OCI-LY3 (cell line): ENCODE measurements at regions not wholly inside any gene's neighbourhood (a gene's known extent, or its start where the extent isn't known, plus 50 kb on each side); places are given as distances from the start of the nearest gene placed in this dataset.

Source experiments
- H2AFZ ChIP-seq: fragments of 200-600, 300-600 bp; shearing (Covaris generic); 2 replicates; pipeline ENCODE4 v1.6.0; 2014; ENCODE audit warnings: antibody characterized with exemption, low read depth, low read length
- H3K27ac ChIP-seq: fragments of 200-600, 300-600 bp; sonication (generic); 2 replicates; pipeline ENCODE4 v1.5.1; 2014; ENCODE audit warnings: mild to moderate bottlenecking, low read length, moderate library complexity, mixed read lengths
- H3K27me3 ChIP-seq: fragments of 200-600, 300-600 bp; sonication (generic); 2 replicates; pipeline ENCODE4 v1.6.1; 2014; ENCODE audit warnings: low read depth, low read length, mixed read lengths
- H3K36me3 ChIP-seq: fragments of 200-600, 300-600 bp; sonication (generic); replicated peaks from 2 replicates; pipeline ENCODE3; 2014; ENCODE audit warnings: low read depth, low read length, mixed read lengths
- H3K4me1 ChIP-seq: fragments of 300-600, 200-600 bp; sonication (generic); 2 replicates; pipeline ENCODE4 v1.6.1; 2014; ENCODE audit warnings: low read length, mixed read lengths
- H3K4me2 ChIP-seq: fragments of 200-600, 300-600 bp; sonication (generic); 2 replicates; pipeline ENCODE4 v1.6.1; 2014; ENCODE audit warnings: low read length, mixed read lengths
- H3K4me3 ChIP-seq: fragments of 300-600, 200-600 bp; sonication (generic); 2 replicates; pipeline ENCODE4 v1.5.1; 2014; ENCODE audit warnings: antibody characterized with exemption, mild to moderate bottlenecking, low read length, moderate library complexity
- H3K79me2 ChIP-seq: fragments of 300-600, 200-600 bp; shearing (Covaris generic); 2 replicates; pipeline ENCODE4 v1.6.1; 2014; ENCODE audit warnings: mild to moderate bottlenecking, low read length, mixed read lengths
- H3K9ac ChIP-seq: fragments of 300-600, 200-600 bp; shearing (Covaris generic); 2 replicates; pipeline ENCODE4 v1.6.0; 2014; ENCODE audit warnings: mild to moderate bottlenecking, low read length, moderate library complexity
- H3K9me3 ChIP-seq: fragments of 200-600, 300-600 bp; shearing (Covaris generic); 2 replicates; pipeline ENCODE4 v1.6.1; 2014; ENCODE audit warnings: low read length, mixed read lengths; ENCODE audit not compliant: insufficient read depth
- H4K20me1 ChIP-seq: fragments of 200-600, 300-600 bp; sonication (generic); 2 replicates; pipeline ENCODE4 v1.6.1; 2016; ENCODE audit warnings: low read length, mixed read lengths; ENCODE audit not compliant: insufficient read depth
- EZH2phosphoT487 ChIP-seq: fragments of 200-600 bp; shearing (Covaris generic); IDR thresholded peaks from 2 replicates; pipeline ENCODE4 v1.6.1; 2018; ENCODE audit warnings: antibody characterized with exemption, mixed run types, low read depth
- TF ChIP-seq, protein P1 (sequence below): fragments of 200-600, 300-600 bp; sonication (generic); IDR thresholded peaks from 2 replicates; pipeline ENCODE4 v1.5.1; 2014; ENCODE audit warnings: antibody characterized with exemption, low read length, low read depth

DNA sequence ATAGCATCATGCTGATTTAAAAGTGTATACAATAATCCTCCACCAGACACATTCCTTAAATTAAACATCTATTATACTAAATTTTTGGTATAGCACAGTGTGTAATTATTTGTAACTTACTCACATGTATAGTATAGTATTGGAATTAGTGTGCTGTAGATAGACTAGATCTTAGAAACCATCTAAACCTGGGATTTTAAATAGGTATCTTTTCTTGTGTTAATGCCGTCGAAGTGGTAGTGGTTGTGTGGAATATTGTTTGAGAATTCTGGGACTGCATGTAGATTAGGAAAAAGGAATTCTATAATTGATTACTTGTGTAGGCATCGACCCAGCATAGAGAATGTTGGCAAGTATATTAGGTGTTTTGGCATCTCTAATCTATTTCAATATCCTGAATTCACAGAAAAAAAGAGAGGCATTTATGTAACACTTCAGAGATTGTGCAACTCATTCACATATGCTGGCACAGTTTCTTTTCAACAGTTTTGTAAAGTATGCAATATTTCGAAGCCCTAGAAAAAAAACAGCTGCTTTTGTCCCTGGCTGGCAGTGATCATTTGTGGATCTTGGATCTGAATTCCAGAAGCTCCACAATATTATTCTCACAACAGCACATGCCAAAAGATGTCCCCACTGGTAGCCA, 145.5 kb upstream of the AGR3 start:
- Histone ChIP-seq H3K4me1 (peaks cover 25% of the 10 kb centered on the region), H3K9ac (no peak overlapping the region), H3K27ac (no peak overlapping the region), H3K4me3 (no peak overlapping the region), H3K9me3 (no peaks in the 10 kb centered on the region; the same call in 1 of the 2 replicates), H3K27me3 (no peaks in the 10 kb centered on the region), H3K4me2 (no peak overlapping the region), H3K79me2 (no peaks in the 10 kb centered on the region), H4K20me1 (no peaks in the 10 kb centered on the region), H3K36me3 (no peaks in the 10 kb centered on the region), H2AFZ (no peak overlapping the region)
- TF ChIP-seq, protein P1, sequence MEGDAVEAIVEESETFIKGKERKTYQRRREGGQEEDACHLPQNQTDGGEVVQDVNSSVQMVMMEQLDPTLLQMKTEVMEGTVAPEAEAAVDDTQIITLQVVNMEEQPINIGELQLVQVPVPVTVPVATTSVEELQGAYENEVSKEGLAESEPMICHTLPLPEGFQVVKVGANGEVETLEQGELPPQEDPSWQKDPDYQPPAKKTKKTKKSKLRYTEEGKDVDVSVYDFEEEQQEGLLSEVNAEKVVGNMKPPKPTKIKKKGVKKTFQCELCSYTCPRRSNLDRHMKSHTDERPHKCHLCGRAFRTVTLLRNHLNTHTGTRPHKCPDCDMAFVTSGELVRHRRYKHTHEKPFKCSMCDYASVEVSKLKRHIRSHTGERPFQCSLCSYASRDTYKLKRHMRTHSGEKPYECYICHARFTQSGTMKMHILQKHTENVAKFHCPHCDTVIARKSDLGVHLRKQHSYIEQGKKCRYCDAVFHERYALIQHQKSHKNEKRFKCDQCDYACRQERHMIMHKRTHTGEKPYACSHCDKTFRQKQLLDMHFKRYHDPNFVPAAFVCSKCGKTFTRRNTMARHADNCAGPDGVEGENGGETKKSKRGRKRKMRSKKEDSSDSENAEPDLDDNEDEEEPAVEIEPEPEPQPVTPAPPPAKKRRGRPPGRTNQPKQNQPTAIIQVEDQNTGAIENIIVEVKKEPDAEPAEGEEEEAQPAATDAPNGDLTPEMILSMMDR = no peak
- TF ChIP-seq EZH2phosphoT487 = no peak

DNA sequence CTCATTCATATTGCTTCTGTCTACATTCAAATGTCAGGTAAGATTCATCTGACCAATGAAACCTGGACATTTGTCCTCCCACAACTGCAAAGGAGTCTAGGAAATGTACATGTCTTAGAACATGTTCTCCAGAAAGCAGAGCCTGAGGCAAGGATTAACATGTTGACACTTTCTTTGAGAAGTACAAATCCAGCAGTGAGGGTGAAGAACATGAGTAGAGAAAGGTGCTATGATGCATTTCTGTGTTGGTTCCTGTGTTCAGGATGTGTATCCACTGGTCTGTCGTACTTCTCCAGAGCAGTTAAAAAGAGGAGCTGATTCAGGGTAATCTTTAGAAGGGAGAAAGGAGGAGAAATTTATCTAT, 146.0 kb upstream of the AGR3 start:
- no peak for TF ChIP-seq EZH2phosphoT487
- Histone ChIP-seq H4K20me1 (no peaks in the 10 kb centered on the region), H3K4me2 (no peak overlapping the region), H3K36me3 (no peaks in the 10 kb centered on the region), H3K27ac (no peak overlapping the region), H3K27me3 (no peaks in the 10 kb centered on the region), H3K4me1 (peaks cover 26% of the 10 kb centered on the region), H3K79me2 (no peaks in the 10 kb centered on the region), H2AFZ (no peak overlapping the region), H3K9me3 (no peaks in the 10 kb centered on the region; the same call in 1 of the 2 replicates), H3K4me3 (no peak overlapping the region), H3K9ac (no peak overlapping the region)

DNA sequence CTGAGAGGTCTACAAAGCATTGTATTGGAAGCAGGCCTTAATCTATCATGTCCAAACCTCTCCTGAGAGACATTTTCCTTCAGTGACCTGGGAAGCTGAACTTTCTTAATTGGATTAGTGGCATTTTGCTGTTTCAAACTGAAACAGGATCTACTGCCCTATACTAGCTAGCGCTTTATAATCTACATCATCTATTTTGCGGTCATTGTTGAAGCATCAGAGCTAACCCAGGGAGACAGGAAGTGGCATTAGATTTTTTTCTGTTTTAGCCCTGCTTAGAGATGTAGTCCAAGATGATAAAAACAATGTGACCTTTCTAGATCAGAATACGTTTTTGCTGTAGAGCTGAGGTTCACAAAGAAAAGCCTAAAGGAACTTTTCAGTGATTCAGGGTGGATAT, 147.4 kb upstream of the AGR3 start:
- no peaks in the 10 kb centered on the region for H3K27me3 ChIP-seq
- peaks cover 26% of the 10 kb centered on the region for H3K4me1 ChIP-seq
- H3K36me3 ChIP-seq = no peaks in the 10 kb centered on the region
- H3K4me2 ChIP-seq = no peak overlapping the region
- H3K9me3 ChIP-seq = no peaks in the 10 kb centered on the region; the same call in 1 of the 2 replicates
- H3K4me3 ChIP-seq = no peak overlapping the region
- no peak overlapping the region for H3K9ac ChIP-seq
- no peak overlapping the region for H2AFZ ChIP-seq
- H4K20me1 ChIP-seq = no peaks in the 10 kb centered on the region
- no peaks in the 10 kb centered on the region for H3K79me2 ChIP-seq
- TF ChIP-seq, protein P1 = no peak
- no peak for TF ChIP-seq EZH2phosphoT487
- H3K27ac ChIP-seq = no peak overlapping the region

DNA sequence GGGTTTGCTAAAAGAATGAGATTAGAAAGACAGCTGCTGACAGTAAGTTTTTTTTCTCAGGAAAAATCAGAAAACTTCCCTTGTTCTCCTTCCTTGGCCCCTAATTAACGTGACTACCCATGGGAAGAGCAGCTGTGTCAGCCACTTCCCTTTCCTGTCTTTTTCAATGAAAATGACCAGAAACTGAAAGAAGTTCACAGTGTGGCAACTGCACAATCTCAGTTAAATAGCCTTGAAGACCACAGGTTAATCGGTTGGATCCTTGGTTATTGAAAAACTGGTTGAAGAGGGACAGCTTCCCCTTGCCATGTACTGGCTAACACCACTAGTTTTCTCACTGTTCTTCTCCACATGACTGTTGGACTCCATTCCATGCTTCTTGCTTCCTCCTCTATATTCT, 148.8 kb upstream of the AGR3 start:
- Histone ChIP-seq H3K9ac (no peak overlapping the region; the same call in 1 of the 2 replicates), H3K4me2 (peak overlapping the region; percentile 72), H3K4me1 (peaks cover 26% of the 10 kb centered on the region), H3K27me3 (no peaks in the 10 kb centered on the region), H4K20me1 (no peaks in the 10 kb centered on the region), H3K79me2 (no peaks in the 10 kb centered on the region), H2AFZ (peak overlapping the region; percentile 90), H3K36me3 (no peaks in the 10 kb centered on the region), H3K9me3 (no peaks in the 10 kb centered on the region; the same call in 1 of the 2 replicates), H3K4me3 (no peak overlapping the region; the same call in 1 of the 2 replicates), H3K27ac (no peak overlapping the region)
- no peak for TF ChIP-seq EZH2phosphoT487
- TF ChIP-seq, protein P1 = no peak
